NCI-H1694 treated with DMSO at 0.1 percent for 48 hours (cell line): ENCODE measurements at regions not wholly inside any gene's neighbourhood (a gene's known extent, or its start where the extent isn't known, plus 50 kb on each side); places are given as distances from the start of the nearest gene placed in this dataset.
A peak's percentile ranks its signal among the peaks of the same experiment; 100 is the strongest.
"Not testable (repeated sequence)": the region's sequence is repeated elsewhere in the genome, so short reads cannot be mapped to it uniquely, and the experiment has no call there.

ENCODE experiments used
- DNase-seq: peaks from one replicate; lab custom pipeline; 2025; lab: John Stamatoyannopoulos, UW

DNA sequence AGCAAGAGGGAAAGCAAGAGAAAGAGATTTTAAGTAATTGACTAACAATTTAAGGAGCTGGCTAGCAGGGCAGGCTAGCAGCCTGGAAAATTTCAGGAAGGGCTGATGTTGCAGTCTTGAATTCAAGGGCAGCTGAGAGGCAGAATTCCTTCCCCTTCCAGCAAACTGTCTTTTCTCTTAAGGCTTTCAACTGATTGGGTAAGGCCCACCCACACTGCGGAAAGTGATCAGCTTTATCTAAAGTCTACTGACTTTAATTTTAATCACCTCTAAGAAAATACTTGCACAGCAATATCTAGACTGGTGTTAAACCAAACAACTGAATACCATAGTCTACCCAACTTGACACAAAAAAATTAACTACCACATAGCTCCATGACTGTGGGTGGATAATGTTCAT lies 303.9 kb downstream of the FZD1 start:
- DNase-seq: no peak

DNA sequence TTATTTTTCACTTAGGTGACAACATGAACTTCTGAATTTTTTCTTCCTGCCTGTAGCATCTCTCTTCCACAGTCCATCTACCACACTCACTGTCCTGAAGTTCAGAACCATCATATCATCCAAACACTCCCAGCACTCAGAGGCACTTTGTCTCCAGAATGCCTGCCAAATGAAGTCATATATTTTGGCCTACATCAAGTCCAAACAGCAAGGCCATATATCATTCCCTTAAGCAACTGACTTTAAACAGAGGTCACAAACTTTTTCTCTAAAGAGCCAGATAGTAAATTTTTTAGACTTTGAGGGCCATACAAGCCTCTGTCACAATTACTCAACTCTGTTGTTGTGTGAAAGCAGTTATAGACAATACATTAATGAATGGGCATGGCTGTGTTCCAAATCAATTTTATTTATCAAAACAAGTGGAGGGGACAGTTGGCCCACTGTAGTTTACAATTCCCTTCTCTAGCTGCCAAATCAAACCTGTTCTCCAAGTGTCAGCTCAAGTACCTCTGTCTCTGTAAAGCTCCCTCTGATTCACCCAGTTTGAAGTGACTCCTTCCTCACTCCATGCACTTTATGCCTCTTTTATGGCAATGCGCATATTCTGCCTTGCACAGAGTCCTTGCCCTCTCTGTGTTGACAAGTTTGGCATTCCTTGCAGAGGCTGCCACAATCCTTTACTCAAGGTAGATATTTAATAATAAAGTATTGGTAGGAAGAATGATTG lies 305.7 kb downstream of the FZD1 start:
- no peak for DNase-seq

DNA sequence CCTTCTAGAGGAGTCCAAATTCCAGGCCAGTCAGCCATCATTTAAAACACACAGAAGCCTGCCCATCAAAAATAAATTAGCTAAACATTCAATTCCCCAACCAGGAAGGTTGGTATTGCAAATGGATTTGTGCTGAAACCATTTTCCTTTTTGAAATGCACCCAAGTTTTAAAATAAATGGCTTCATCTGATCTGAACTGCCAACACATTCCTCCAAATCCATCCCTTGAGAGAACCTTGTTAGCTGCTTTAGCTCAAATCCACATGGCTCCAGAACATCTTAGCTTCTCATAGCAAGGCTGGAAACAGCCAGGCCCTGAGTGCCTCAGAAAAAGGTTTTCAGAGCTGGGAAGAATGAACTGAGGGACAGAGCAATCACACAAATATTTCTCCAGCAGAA lies 306.3 kb downstream of the FZD1 start:
- DNase-seq: no peak

GRCh38 chr7:91571601-91572000 lies 307.4 kb downstream of the FZD1 start:
- DNase-seq: no peak

DNA sequence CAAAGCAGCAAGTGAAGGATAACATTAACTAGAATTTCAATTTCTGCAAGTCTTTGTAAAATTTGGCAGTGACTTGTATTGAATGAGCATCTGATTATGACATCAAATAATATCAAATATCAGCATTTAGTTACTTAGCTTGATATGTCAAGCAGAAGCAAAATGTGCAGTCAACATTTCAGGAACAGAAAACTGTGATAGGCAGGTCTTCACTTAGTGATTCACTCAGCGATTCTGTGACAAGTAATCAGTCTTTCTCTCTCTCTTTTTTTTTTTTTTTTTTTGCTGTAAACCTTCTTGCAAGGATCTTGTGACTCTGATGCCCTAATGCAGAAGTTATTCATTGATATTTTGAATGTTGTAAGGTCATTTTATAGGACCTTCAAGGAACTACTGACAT lies 307.1 kb downstream of the MTERF1 start:
- DNase-seq: no peak

DNA sequence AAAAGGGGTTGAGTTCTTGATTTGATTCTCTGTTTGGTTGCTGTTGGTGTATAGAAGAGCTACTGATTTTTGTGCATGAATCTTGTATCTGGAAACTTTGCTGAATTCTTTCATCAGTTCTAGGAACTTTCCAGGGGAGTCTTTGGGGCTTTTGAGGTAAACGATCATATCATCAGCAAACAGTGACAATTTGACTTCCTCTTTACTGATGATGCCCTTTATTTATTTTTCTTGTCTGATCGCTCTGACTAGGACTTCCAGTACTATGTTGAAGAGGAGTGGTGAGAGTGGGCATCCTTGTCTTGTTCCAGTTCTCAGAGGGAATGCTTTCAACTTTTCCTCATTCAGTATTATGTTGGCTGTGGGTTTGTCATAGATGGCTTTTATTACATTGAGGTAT lies 304.0 kb downstream of the MTERF1 start:
- DNase-seq: not testable (repeated sequence)

GRCh38 chr7:91579837-91580236 lies 300.7 kb downstream of the MTERF1 start:
- no peak for DNase-seq

- DNase-seq: no peak
Measured at GRCh38 chr7:91582799-91583477, 297.6 kb downstream of the MTERF1 start.

DNA sequence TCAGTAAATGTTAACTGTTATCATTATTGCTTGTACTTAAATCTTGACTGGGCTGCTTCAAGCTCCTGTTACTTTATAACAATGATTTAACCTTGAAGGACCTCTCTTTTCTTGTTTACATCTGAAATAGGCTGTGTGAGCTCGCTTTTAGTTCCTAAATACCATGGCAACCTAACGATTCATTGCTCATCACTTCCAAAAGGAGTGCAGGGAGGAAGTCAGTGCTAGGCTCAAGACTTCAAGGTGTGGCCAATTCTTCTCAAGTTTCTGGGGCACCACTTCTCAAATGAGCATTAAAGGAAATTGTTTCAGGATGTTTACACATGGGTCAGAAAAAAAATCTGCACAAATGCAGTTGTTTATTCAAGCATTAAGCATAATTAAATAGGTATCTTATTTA lies 284.2 kb downstream of the MTERF1 start:
- no peak for DNase-seq

DNA sequence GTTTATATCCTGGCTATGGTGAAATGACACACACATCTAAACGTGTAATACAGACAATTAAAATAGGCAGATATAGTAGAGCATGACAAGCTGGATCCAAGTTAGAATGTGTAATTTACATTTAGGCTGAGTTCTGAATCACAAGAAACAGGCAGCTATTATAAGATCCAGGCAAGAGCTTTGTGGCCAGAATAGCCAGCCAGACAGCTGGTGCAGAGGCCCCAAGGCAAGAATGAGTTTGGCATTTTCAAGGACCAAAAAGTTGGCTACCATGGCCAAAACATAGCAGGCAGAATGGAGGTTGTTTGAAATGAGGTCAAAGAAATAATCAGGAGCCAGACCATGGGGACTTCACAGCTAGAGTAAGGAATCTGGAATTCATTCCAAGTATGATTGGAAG lies 281.7 kb downstream of the MTERF1 start:
- no peak for DNase-seq

DNA sequence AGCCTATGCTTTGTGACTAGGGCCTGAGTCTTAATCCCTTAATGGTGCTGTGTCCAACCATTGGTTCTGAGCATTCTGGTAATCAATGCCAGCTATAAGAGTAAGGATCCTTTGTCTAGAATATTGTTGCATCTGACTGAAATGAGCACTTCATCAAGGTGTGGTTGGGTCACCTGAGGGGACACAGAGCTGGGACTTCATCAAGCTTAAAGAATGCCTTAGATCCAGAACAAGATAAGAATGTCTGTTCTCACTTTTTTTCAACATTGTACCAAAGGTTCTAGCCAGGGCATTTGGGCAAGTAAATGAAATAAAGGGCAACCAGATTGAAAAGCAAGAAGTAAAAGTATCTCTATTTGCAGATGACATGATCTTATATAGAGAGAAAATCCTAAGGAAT lies 280.4 kb downstream of the MTERF1 start:
- no peak for DNase-seq

GRCh38 chr7:91603707-91604106 lies 276.8 kb downstream of the MTERF1 start:
- DNase-seq: peak; percentile 33

GRCh38 chr7:91608606-91609005 lies 271.9 kb downstream of the MTERF1 start:
- DNase-seq: no peak

GRCh38 chr7:91609525-91609924 lies 271.0 kb downstream of the MTERF1 start:
- DNase-seq: no peak

GRCh38 chr7:91614431-91614830 lies 266.1 kb downstream of the MTERF1 start:
- DNase-seq: no peak

- DNase-seq: no peak
Measured at GRCh38 chr7:91618776-91619765, 261.4 kb downstream of the MTERF1 start.

GRCh38 chr7:91620827-91621226 lies 259.7 kb downstream of the MTERF1 start:
- DNase-seq: no peak

DNA sequence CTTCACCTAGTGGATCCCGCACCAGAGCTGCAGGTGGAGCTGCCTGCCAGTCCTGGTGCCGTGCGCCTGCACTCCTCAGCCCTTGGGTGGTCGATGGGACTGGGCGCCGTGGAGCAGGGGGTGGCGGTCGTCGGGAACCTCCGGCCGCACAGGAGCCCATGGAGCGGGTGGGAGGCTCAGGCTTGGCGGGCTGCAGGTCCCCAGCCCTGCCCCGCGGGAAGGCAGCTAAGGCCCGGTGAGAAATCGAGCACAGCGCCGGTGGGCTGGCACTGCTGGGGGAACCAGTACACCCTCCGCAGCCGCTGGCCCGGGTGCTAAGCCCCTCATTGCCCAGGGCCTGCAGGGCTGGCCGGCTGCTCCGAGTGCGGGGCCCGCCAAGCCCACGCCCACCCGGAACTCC lies 253.2 kb downstream of the MTERF1 start:
- not testable (repeated sequence) for DNase-seq

GRCh38 chr7:91628742-91629141 lies 251.8 kb downstream of the MTERF1 start:
- no peak for DNase-seq

- DNase-seq: no peak
Measured at GRCh38 chr7:91630581-91631380, 249.7 kb downstream of the MTERF1 start.

- DNase-seq: no peak
Measured at GRCh38 chr7:91632234-91632940, 248.1 kb downstream of the MTERF1 start.
